IMR-90 (cell line): ENCODE measurements at regions not wholly inside any gene's neighbourhood (a gene's known extent, or its start where the extent isn't known, plus 50 kb on each side); places are given as distances from the start of the nearest gene placed in this dataset.

Source experiments
- ATAC-seq: fragments of 200-7000 bp; cut with Tn5 transposase; 2 replicates; pipeline ENCODE4 v1.9.1; 2020; ENCODE audit warnings: low read depth, mild to moderate bottlenecking, moderate library complexity
- BruUV-seq: library from RNA; stranded (reverse); fragments of 400-500 nt; replicated peaks from 2 replicates; lab custom pipeline; 2021; lab: Mats Ljungman, UMichigan
- CTCF ChIA-PET: fragments of 300-600 bp; formaldehyde crosslinking; extraction: SDS; loops from one replicate; lab custom pipeline; 2021; ENCODE audit warnings: antibody characterized with exemption; lab: Yijun Ruan, JAX
- POLR2A ChIA-PET: fragments of 300-600 bp; sonication (Branson Sonifier 250); formaldehyde crosslinking; loops from one replicate; lab custom pipeline; 2022; ENCODE audit warnings: antibody characterized with exemption; ENCODE audit not compliant: unreplicated experiment; lab: Charles Lee
- DNase-seq: peaks from one replicate; pipeline ENCODE4 v3.0.0; 2013
- H2AFZ ChIP-seq: replicated peaks from 2 replicates; pipeline ENCODE3; 2013; ENCODE audit warnings: low read length, mild to moderate bottlenecking; ENCODE audit not compliant: poor library complexity
- H2AK5ac ChIP-seq: 2 replicates; pipeline ENCODE4 v1.6.1; 2013; ENCODE audit warnings: low read depth, low read length, inconsistent platforms
- H2AK9ac ChIP-seq: replicated peaks from 2 replicates; pipeline ENCODE3; 2013; ENCODE audit warnings: mild to moderate bottlenecking, low read depth, low read length, moderate library complexity; ENCODE audit not compliant: poor library complexity
- H2BK120ac ChIP-seq: 2 replicates; pipeline ENCODE4 v1.6.1; 2013; ENCODE audit warnings: low read depth, low read length, inconsistent platforms
- H2BK15ac ChIP-seq: 3 replicates; pipeline ENCODE4 v1.6.1; 2013; ENCODE audit warnings: low read depth, low read length, inconsistent platforms
- H2BK20ac ChIP-seq: 2 replicates; pipeline ENCODE4 v1.6.1; 2013; ENCODE audit warnings: low read depth, mild to moderate bottlenecking, inconsistent platforms, low read length, moderate library complexity
- H2BK5ac ChIP-seq: 2 replicates; pipeline ENCODE4 v1.6.1; 2013; ENCODE audit warnings: mild to moderate bottlenecking, low read depth, low read length, inconsistent platforms; ENCODE audit not compliant: poor library complexity, severe bottlenecking
- H3K14ac ChIP-seq: replicated peaks from 2 replicates; pipeline ENCODE4 v1.6.1; 2013; ENCODE audit warnings: low read depth, low read length, inconsistent platforms
- H3K18ac ChIP-seq: 2 replicates; pipeline ENCODE4 v1.6.1; 2013; ENCODE audit warnings: low read depth, low read length, control low read depth
- H3K23ac ChIP-seq: 2 replicates; pipeline ENCODE4 v1.6.1; 2013; ENCODE audit warnings: low read depth, low read length, inconsistent platforms
- H3K27ac ChIP-seq: 2 replicates; pipeline ENCODE4 v1.5.1; 2013; ENCODE audit warnings: mild to moderate bottlenecking, control low read depth, low read length; ENCODE audit not compliant: insufficient read depth
- H3K27me3 ChIP-seq: 2 replicates; pipeline ENCODE4 v1.6.1; 2013; ENCODE audit warnings: low read length; ENCODE audit not compliant: control insufficient read depth, insufficient read depth
- H3K36me3 ChIP-seq: 2 replicates; pipeline ENCODE4 v1.6.1; 2013; ENCODE audit warnings: low read length, mixed read lengths; ENCODE audit not compliant: control insufficient read depth, insufficient read depth
- H3K4ac ChIP-seq: 2 replicates; pipeline ENCODE4 v1.6.1; 2013; ENCODE audit warnings: low read depth, low read length, inconsistent platforms
- H3K4me1 ChIP-seq: 2 replicates; pipeline ENCODE4 v1.6.1; 2013; ENCODE audit warnings: low read length, mixed read lengths; ENCODE audit not compliant: control insufficient read depth, insufficient read depth
- H3K4me2 ChIP-seq: 2 replicates; pipeline ENCODE4 v1.6.1; 2013; ENCODE audit warnings: low read depth, mild to moderate bottlenecking, control low read depth, low read length, moderate library complexity
- H3K4me3 ChIP-seq: 2 replicates; pipeline ENCODE4 v1.5.1; 2013; ENCODE audit warnings: low read depth, mild to moderate bottlenecking, control low read depth, low read length, moderate library complexity; ENCODE audit not compliant: insufficient read depth
- H3K56ac ChIP-seq: 2 replicates; pipeline ENCODE4 v1.6.1; 2013; ENCODE audit warnings: low read length, inconsistent platforms; ENCODE audit not compliant: insufficient read depth; ENCODE audit errors: extremely low read depth
- H3K79me1 ChIP-seq, 2 experiments: 2 replicates each; pipeline ENCODE4 v1.6.1; 2013; ENCODE audit warnings: low read length in 2 of 2, inconsistent platforms in 1 of 2, low read depth in 1 of 2
- H3K9ac ChIP-seq: 2 replicates; pipeline ENCODE4 v1.6.1; 2013; ENCODE audit warnings: low read depth, low read length, control low read depth
- H3K9me1 ChIP-seq: 2 replicates; pipeline ENCODE4 v1.6.1; 2013; ENCODE audit warnings: low read length, inconsistent platforms; ENCODE audit not compliant: insufficient read depth
- H3K9me3 ChIP-seq: 2 replicates; pipeline ENCODE4 v1.6.1; 2013; ENCODE audit warnings: low read length; ENCODE audit not compliant: control insufficient read depth, insufficient read depth
- H4K20me1 ChIP-seq: 2 replicates; pipeline ENCODE4 v1.6.1; 2013; ENCODE audit warnings: low read length, inconsistent platforms; ENCODE audit not compliant: insufficient read depth
- H4K5ac ChIP-seq: 2 replicates; pipeline ENCODE4 v1.6.1; 2013; ENCODE audit warnings: mild to moderate bottlenecking, low read depth, low read length, control low read depth
- H4K8ac ChIP-seq, 2 experiments: 2 replicates each; pipeline ENCODE4 v1.6.1; 2013; ENCODE audit warnings: low read depth in 2 of 2, low read length in 2 of 2, control low read depth in 1 of 2, inconsistent platforms in 1 of 2
- H4K91ac ChIP-seq: 2 replicates; pipeline ENCODE4 v1.6.1; 2013; ENCODE audit warnings: low read depth, low read length, inconsistent platforms; ENCODE audit not compliant: insufficient read depth
- FOS ChIP-seq: fragments of 150-350 bp; IDR thresholded peaks from 2 replicates; pipeline ENCODE4 v1.6.1; 2016; ENCODE audit warnings: low read depth, low read length
- WGBS, 2 experiments: methylation state at CpG; one replicate each; pipeline versions ENCODE4 v1.1.5 to v1.1.7; 2013; ENCODE audit warnings: missing lambda C conversion rate in 2 of 2; ENCODE audit not compliant: insufficient read length in 1 of 2; ENCODE audit errors: extremely low coverage in 2 of 2; 5-methylcytosine and 5-hydroxymethylcytosine counted together
- dilution Hi-C: fragments of 300-500 bp; cut with HindIII; formaldehyde crosslinking; loops from one replicate; pipeline ENCODE4 v1.14.3; 2018; ENCODE audit warnings: low sequenced_read_pairs; ENCODE audit not compliant: unreplicated experiment
- in situ Hi-C: fragments of 300-500 bp; cut with MboI; formaldehyde crosslinking; loops from 3 replicates; pipeline ENCODE4 v1.14.3; 2019; ENCODE audit warnings: low sequenced_read_pairs, inconsistent platforms, mixed read lengths
- intact Hi-C: fragments of 100-400 bp; cut with micrococcal nuclease; formaldehyde crosslinking; loops from 2 replicates; pipeline ENCODE4 v1.10.0; 2022
- TF ChIP-seq, protein P1 (sequence below): fragments of 150-350 bp; IDR thresholded peaks from 2 replicates; pipeline ENCODE4 v1.6.1; 2017; ENCODE audit warnings: mild to moderate bottlenecking, antibody characterized with exemption, low read length, low read depth

DNA sequence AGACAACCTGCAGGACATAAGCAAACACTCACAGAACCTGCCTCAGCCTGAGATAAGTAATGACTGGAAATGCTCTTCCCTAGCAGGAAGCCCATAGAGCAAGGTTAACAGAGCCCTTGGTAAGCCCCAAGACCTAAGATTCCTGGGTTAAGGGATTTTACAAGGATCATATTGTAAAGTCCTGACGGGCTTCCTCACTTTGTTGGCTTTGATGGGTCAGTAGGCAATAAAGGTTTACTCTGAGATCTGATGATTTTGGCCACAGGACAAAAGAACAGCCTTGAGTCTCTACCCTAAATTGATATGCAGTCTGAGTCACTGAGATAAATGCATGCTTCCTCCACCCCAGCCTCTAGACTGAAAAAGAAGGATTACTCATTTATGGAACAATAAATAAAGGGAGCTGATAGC, 270.8 kb downstream of the HTR7 start:
- Histone ChIP-seq H2BK20ac (peak overlapping the region; percentile 59; the same call in 1 of the 2 replicates), H3K56ac (no peak overlapping the region), H4K20me1 (no peaks in the 10 kb centered on the region), H2BK5ac (no peak overlapping the region), H3K79me1 (no peaks in the 10 kb centered on the region), H4K5ac (no peak overlapping the region), H3K18ac (no peak overlapping the region), H3K27me3 (peaks cover 2% of the 10 kb centered on the region), H3K9me1 (no peaks in the 10 kb centered on the region; the same call in 1 of the 2 replicates), H3K4me1 (no peaks in the 10 kb centered on the region), H2AK9ac (no peak overlapping the region), H3K36me3 (no peaks in the 10 kb centered on the region), H2BK120ac (no peak overlapping the region; the same call in 1 of the 2 replicates), H2BK15ac (no peak overlapping the region; the same call in 2 of the 3 replicates), H3K14ac (no peak overlapping the region), H4K8ac (no peak overlapping the region), H3K9me3 (no peaks in the 10 kb centered on the region), H3K4me3 (no peak overlapping the region), H3K23ac (no peak overlapping the region), H3K4me2 (no peak overlapping the region), H2AK5ac (no peak overlapping the region), H3K27ac (no peak overlapping the region), H3K9ac (no peak overlapping the region), H2AFZ (no peak overlapping the region), H3K4ac (no peak overlapping the region), H4K91ac (no peak overlapping the region)
- DNase-seq = peak; percentile 68
- intact Hi-C loops (no loop called here), dilution Hi-C loops (no loop called here), in situ Hi-C loops (loop anchor here (10.0 kb wide), 1 partner anchor 1162 kb away; no protein-coding TSS in a partner anchor)
- CTCF ChIA-PET = no interaction called here
- POLR2A ChIA-PET = no interaction called here
- TF ChIP-seq, protein P1, sequence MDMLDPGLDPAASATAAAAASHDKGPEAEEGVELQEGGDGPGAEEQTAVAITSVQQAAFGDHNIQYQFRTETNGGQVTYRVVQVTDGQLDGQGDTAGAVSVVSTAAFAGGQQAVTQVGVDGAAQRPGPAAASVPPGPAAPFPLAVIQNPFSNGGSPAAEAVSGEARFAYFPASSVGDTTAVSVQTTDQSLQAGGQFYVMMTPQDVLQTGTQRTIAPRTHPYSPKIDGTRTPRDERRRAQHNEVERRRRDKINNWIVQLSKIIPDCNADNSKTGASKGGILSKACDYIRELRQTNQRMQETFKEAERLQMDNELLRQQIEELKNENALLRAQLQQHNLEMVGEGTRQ = no peak
- peak; percentile 27; the same call in 1 of the 2 replicates for TF ChIP-seq FOS
- no TSS peak for BruUV-seq
- ATAC-seq = peak; percentile 90
- WGBS, 2 experiments = no CpG with 5 or more reads among the region's 1 CpG
